DMS53 (cell line): ENCODE measurements at regions not wholly inside any gene's neighbourhood (a gene's known extent, or its start where the extent isn't known, plus 50 kb on each side); places are given as distances from the start of the nearest gene placed in this dataset.

Source experiments
- DNase-seq: peaks from one replicate; lab custom pipeline; 2025; lab: John Stamatoyannopoulos, UW

DNA sequence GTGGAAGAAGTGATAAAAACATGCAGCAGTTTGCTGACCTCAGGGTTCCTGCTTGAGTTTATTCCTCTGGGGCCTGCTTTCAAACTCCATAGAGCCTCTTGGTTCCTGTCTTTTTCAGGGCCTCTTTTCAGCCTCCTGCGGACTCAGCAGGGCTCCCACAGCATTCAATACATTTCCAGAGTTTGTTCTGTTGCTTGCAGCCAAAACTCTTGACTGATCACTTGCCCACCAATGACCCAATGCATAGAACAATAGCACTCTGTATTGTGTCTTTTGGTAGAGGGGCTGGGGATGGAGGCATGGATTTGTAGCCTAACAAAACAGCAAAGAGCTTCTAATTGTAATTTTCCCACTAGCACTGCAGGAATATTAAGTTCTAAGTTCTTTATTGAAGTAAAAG is 50.8 kb upstream of the CREB5 start:
- no peak for DNase-seq

DNA sequence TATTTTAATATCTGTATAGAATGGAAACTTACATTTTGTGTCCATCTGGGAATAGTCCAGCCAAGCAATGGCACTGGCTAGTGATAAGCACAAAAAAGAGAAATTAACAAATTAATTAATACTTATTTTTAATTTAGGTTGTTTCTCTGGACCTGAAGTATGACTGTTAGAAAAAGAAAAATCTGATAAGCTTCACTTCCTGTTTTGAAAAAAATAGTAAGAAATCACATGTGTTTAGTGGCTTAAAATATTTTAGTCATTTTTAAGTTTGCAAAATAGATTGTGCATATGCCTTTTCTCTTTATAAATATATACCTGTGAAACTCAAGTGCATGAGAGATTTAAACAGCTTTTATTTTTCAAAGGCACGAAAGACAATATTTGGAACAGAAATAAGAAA is 50.1 kb upstream of the CREB5 start:
- no peak for DNase-seq
